HG03064 (cell line): ENCODE measurements at regions not wholly inside any gene's neighbourhood (a gene's known extent, or its start where the extent isn't known, plus 50 kb on each side); places are given as distances from the start of the nearest gene placed in this dataset.
"Not testable (repeated sequence)": the region's sequence is repeated elsewhere in the genome, so short reads cannot be mapped to it uniquely, and the experiment has no call there.

ENCODE experiments used
- ATAC-seq: cut with Tn5 transposase; IDR thresholded peaks from one replicate; pipeline ENCODE4 v1.9.1; 2021; ENCODE audit warnings: low read depth; ENCODE audit not compliant: unreplicated experiment

GRCh38 chr12:68476794-68477193 lies 133.9 kb upstream of the RAP1B start:
- no peak for ATAC-seq

DNA sequence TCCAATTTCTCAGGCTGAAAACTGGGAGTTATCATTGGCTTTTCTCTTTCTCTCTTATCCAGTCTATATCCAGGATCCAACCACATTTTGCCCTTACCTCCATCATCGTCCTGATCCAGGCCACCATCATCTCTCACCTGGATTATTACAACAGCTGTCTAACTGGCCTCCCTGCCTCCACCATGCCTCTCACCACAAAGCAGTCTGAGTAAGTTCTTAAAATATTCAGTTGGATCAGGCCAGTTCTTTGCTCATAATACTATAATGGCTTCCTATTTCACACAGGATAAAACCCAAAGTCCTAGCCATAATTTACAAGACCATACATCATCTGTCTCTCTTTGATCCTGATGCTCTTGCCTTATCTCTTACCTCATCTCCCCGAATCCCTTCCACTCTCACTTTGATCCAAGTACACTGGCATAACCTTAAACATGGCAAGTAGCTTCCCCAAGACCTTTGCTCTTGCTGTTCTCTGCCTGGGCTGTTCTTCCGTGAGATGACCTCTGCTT lies 133.4 kb upstream of the RAP1B start:
- ATAC-seq = no peak

- ATAC-seq = no peak
Observed at GRCh38 chr12:68477906-68478305, 132.8 kb upstream of the RAP1B start.

- ATAC-seq = no peak
Observed at GRCh38 chr12:68478516-68479260, 132.0 kb upstream of the RAP1B start.

GRCh38 chr12:68479261-68479895 lies 131.3 kb upstream of the RAP1B start:
- ATAC-seq = no peak

GRCh38 chr12:68479896-68480291 lies 130.8 kb upstream of the RAP1B start:
- ATAC-seq = no peak

DNA sequence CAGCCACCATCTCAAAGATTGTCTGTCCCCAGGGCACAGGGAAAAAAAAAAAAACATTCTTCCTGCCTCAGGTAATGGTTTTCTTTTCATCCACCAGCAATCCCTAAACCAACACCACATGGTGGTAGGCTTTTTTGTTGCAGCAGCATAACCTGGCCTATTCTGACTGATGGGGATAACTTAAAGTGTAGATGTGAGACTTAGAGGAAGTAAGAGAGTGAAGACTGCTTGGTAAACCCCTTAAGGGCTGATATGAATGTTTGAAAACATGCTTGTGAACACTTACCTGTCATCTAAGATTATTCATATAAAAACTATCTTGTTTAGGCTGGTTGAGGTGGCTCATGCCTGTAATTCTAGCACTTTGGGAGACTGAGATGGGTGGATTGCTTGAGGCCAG lies 130.2 kb upstream of the RAP1B start:
- ATAC-seq = no peak

GRCh38 chr12:68481181-68481941 lies 129.3 kb upstream of the RAP1B start:
- ATAC-seq = peak; percentile 46

- no peak for ATAC-seq
Observed at GRCh38 chr12:68482014-68482413, 128.7 kb upstream of the RAP1B start.

DNA sequence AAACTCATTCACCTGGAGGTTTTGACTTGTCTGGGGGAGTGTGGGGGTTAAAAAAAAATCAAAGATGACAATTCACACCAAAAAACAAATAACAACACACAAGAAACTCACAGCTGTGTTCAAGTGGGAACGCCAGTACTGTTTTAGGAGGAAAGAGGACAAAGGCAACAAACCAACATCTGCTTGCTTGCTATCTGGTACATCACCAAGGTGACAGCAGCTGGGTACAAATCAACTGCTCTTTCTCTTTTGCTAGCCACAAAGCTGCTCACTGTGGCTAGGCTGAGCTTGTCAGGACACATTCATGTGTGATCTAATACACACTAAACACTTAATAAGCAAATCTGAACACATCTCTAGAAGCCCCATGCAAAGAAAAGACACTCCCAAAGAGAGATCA lies 128.0 kb upstream of the RAP1B start:
- ATAC-seq = peak; percentile 69

DNA sequence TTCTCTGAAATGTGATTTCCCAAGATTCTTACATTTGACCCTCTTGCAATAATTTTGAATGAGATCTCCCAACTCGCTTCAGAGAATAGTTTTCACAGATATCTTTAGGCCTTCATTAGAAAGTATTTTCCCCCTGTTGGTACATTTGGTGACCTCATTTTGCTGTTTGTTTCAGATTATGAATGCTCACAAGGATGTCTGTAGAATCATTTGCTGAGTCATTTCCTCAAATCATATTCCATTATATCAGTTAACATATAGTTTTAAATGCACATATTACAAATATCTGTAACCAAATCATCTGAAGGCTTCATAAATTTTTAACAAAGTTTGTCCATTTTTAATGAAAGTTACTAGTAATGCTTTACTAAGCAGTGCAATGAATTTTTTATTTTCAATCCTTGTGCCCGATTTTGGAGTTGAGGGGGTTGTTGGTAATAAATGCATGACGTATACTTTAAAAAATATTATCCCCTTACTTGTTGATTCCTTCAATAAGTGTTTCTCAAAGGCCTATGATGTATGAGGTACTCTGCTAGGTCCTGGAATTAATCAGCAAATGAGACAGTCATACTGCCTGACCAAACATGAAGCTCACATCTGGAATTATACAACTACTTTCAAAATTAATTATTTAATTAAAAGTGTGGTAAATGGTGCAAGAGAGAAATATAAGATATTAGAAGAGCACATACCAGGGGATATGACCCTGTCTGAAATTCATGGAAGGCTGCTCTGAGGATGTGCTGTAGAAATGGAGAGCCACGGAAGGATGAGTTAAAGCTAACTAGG lies 126.9 kb upstream of the RAP1B start:
- no peak for ATAC-seq

- ATAC-seq = not testable (repeated sequence)
Observed at GRCh38 chr12:68484578-68484977, 126.1 kb upstream of the RAP1B start.

- not testable (repeated sequence) for ATAC-seq
Observed at GRCh38 chr12:68486449-68486848, 124.2 kb upstream of the RAP1B start.

DNA sequence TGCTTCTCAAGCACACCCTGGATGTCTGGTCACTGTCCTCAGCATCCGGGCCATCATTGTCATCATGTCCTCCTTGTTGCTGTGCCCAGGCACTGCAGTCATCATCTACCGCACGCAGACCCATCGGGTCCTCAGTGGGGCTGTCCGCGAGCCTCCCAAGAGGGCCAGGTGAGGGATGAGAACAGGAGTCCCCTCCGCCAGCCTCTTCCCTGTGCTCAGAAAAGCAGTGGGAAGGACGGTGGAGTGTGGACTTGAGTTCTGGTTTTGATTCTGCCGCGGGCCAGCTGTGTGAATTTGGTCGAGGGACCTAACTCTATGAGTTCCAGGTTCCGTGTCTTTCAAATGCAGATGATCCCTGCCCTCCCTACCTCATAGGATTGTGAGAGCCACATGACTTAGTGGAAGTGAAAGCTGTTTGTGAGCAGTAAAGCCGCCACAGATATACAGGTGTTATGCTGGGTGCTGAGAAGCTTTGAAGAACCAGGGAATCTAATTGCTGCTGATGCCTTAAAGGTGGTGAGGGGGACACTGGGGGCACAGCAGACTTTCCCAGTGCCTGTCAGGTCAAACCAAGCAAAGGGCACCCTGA lies 122.9 kb upstream of the RAP1B start:
- ATAC-seq = no peak

DNA sequence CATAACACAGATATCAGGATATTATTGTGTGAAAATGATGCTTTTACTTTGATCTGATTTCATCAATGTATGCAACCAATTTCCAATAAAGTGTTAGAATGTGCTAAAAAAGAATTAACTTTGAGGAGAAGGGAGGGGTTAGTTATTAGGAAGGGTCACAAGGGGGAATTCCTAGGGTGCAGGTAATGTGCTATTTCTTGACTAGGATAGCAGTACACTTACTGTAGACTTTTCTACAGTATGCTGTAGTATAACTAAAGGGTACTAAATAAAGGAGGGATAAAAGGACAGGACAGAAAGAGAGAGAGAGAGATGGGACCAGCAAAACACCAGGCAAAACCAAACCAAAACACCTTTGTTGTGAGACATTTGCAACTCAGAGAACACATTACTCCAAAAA lies 121.4 kb upstream of the RAP1B start:
- no peak for ATAC-seq

DNA sequence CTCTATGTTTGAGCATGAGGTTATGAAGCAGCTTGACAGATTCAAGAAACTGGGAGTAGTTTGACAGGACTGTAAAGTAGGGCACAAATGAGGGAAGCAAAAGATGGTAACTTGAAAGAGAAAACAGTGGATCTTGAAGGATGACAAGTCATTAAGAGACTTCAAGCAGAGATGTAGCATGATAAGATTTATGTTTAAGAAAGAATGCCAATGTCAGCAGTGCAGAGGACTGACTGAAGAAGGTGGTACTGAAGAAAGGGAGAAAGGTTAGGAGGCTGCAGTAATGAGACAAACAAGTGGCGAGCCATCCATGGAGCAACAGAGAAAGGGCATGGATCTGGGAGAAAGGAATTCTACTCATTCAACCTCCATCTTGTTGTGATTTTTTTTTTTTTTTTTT lies 120.2 kb upstream of the RAP1B start:
- ATAC-seq = no peak

DNA sequence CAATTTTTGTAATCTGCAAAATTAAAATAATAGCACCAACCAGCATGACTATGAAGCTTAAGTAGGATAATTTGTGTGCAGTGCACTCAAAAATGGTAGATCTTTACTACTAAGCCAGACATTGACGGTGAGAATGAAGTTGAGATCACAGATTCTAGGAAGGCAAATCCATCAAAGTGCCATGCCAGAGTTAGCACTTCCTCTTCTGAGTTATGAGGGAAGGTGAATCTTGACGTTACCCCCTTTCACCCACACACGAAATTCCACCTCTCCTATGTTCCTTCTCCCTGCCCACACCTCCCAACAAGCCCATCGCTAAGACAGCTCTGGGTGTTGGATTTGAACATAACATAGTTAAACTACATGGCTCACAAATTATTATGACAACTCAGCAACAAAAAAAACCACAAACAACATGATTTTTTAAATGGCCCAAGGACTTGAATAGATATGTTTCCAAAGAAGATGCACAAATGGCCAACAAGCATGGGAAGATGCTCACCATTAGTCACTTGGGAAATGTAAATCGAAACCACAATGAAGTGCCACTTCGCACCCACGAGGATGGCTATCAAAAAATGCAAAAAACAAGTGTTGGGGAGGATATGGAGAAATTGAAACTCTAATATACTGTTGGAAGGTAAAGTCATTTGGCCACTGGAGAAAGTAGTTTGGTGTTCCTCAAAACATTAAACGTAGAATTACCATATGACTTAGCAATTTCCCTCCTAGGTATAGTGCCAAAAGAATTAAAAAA lies 119.3 kb upstream of the RAP1B start:
- ATAC-seq = no peak

GRCh38 chr12:68495336-68496070 lies 115.2 kb upstream of the RAP1B start:
- no peak for ATAC-seq

- ATAC-seq = no peak
Observed at GRCh38 chr12:68497107-68497506, 113.6 kb upstream of the RAP1B start.
